ENCODE measurements at regions not wholly inside any gene's neighbourhood (a gene's known extent, or its start where the extent isn't known, plus 50 kb on each side); places are given as distances from the start of the nearest gene placed in this dataset.

DNA sequence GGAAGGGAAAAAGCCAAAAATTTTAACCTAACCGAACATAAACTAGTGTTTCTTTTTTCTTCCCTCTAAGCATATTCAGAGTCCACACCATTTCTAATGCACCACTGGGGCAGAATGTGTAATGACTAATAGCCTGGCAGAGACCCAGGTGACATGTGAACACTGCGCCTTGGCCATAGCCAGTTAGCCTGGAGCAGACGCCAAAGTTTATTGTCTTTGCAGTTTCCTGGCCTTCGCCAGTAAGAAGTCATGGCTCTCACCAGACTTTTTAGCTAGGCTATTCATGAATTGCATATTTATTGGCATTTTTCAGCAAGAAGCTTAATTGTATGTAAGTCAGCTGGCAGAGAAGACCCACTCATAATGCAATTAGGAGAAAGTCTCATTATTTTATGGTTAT lies 182.8 kb upstream of the SLC27A6 start:
- H3K9ac ChIP-seq (ENCODE audit: control insufficient read depth, extremely low read depth, insufficient read depth, low read length) = no peak overlapping the region
- no peaks in the 10 kb centered on the region for H3K9me1 ChIP-seq (ENCODE audit: control insufficient read depth, extremely low read depth, insufficient read depth, low read length)
- H3K4me1 ChIP-seq (ENCODE audit: control insufficient read depth, extremely low read depth, insufficient read depth, low read length) = peaks cover 4% of the 10 kb centered on the region
- DNase-seq (ENCODE audit: low read depth, low spot score) (no peak), FAIRE-seq (peak; percentile 64)
- H3K27me3 ChIP-seq (ENCODE audit: control insufficient read depth, extremely low read depth, insufficient read depth, low read length) = no peaks in the 10 kb centered on the region
- H4K20me1 ChIP-seq (ENCODE audit: control insufficient read depth, extremely low read depth, insufficient read depth, low read length) = no peaks in the 10 kb centered on the region
- no peak overlapping the region for H3K4me2 ChIP-seq (ENCODE audit: control insufficient read depth, extremely low read depth, insufficient read depth, low read depth, low read length)
- dilution Hi-C loops (cut with MboI; ENCODE audit: extremely low pct_ligation_motif_present, low sequenced_read_pairs) = no loop called here
- H3K36me3 ChIP-seq (ENCODE audit: control insufficient read depth in 2 of 2, extremely low read depth in 1 of 2, insufficient read depth in 2 of 2, low read length in 2 of 2) = no peaks in the 10 kb centered on the region
- TF ChIP-seq, protein P1, sequence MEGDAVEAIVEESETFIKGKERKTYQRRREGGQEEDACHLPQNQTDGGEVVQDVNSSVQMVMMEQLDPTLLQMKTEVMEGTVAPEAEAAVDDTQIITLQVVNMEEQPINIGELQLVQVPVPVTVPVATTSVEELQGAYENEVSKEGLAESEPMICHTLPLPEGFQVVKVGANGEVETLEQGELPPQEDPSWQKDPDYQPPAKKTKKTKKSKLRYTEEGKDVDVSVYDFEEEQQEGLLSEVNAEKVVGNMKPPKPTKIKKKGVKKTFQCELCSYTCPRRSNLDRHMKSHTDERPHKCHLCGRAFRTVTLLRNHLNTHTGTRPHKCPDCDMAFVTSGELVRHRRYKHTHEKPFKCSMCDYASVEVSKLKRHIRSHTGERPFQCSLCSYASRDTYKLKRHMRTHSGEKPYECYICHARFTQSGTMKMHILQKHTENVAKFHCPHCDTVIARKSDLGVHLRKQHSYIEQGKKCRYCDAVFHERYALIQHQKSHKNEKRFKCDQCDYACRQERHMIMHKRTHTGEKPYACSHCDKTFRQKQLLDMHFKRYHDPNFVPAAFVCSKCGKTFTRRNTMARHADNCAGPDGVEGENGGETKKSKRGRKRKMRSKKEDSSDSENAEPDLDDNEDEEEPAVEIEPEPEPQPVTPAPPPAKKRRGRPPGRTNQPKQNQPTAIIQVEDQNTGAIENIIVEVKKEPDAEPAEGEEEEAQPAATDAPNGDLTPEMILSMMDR (optimal IDR thresholded peaks at IDR 0.05 in 1 of 3, IDR thresholded peaks at IDR 0.05 in 1 of 3, conservative IDR thresholded peaks at IDR 0.05 in 1 of 3; ENCODE audit: extremely low read depth in 1 of 3, insufficient read depth in 2 of 3, low read length in 3 of 3) = no peak
- no peak for TF ChIP-seq EZH2 (IDR thresholded peaks at IDR 0.05; ENCODE audit: low read length)
- H3K4me3 ChIP-seq (ENCODE audit: control insufficient read depth in 2 of 3, extremely low read depth in 1 of 3, insufficient read depth in 2 of 3, low read depth in 1 of 3, low read length in 3 of 3) = no peak overlapping the region
- H3K9me3 ChIP-seq (ENCODE audit: control insufficient read depth, low read depth, low read length) = no peaks in the 10 kb centered on the region
- H3K27ac ChIP-seq (ENCODE audit: control insufficient read depth, insufficient read depth, low read length) = no peak overlapping the region
- no peaks in the 10 kb centered on the region for H3K79me2 ChIP-seq (ENCODE audit: control insufficient read depth, insufficient read depth, low read length)
- no peak overlapping the region for H2AFZ ChIP-seq (ENCODE audit: control insufficient read depth, low read length)

GRCh38 chr5:128784726-128785125 lies 180.6 kb upstream of the SLC27A6 start:
- no peak for DNase-seq (ENCODE audit: low read depth, low spot score)
- TF ChIP-seq EZH2 (IDR thresholded peaks at IDR 0.05; ENCODE audit: low read length) = no peak
- TF ChIP-seq, protein P1 (optimal IDR thresholded peaks at IDR 0.05 in 1 of 3, IDR thresholded peaks at IDR 0.05 in 1 of 3, conservative IDR thresholded peaks at IDR 0.05 in 1 of 3; ENCODE audit: extremely low read depth in 1 of 3, insufficient read depth in 2 of 3, low read length in 3 of 3) = no peak
- FAIRE-seq = no peak
- Histone ChIP-seq H3K27ac (ENCODE audit: control insufficient read depth, insufficient read depth, low read length) (no peak overlapping the region), H3K27me3 (ENCODE audit: control insufficient read depth, extremely low read depth, insufficient read depth, low read length) (no peaks in the 10 kb centered on the region), H3K4me3 (ENCODE audit: control insufficient read depth in 2 of 3, extremely low read depth in 1 of 3, insufficient read depth in 2 of 3, low read depth in 1 of 3, low read length in 3 of 3) (no peak overlapping the region), H3K9ac (ENCODE audit: control insufficient read depth, extremely low read depth, insufficient read depth, low read length) (no peak overlapping the region), H3K9me3 (ENCODE audit: control insufficient read depth, low read depth, low read length) (no peaks in the 10 kb centered on the region), H2AFZ (ENCODE audit: control insufficient read depth, low read length) (no peak overlapping the region), H3K9me1 (ENCODE audit: control insufficient read depth, extremely low read depth, insufficient read depth, low read length) (no peaks in the 10 kb centered on the region), H3K4me2 (ENCODE audit: control insufficient read depth, extremely low read depth, insufficient read depth, low read depth, low read length) (no peak overlapping the region), H3K79me2 (ENCODE audit: control insufficient read depth, insufficient read depth, low read length) (no peaks in the 10 kb centered on the region), H3K36me3 (ENCODE audit: control insufficient read depth in 2 of 2, extremely low read depth in 1 of 2, insufficient read depth in 2 of 2, low read length in 2 of 2) (no peaks in the 10 kb centered on the region), H3K4me1 (ENCODE audit: control insufficient read depth, extremely low read depth, insufficient read depth, low read length) (peaks cover 4% of the 10 kb centered on the region), H4K20me1 (ENCODE audit: control insufficient read depth, extremely low read depth, insufficient read depth, low read length) (no peaks in the 10 kb centered on the region)
- dilution Hi-C loops (cut with MboI; ENCODE audit: extremely low pct_ligation_motif_present, low sequenced_read_pairs) = no loop called here
